ENCODE measurements at regions not wholly inside any gene's neighbourhood (a gene's known extent, or its start where the extent isn't known, plus 50 kb on each side); places are given as distances from the start of the nearest gene placed in this dataset.
"Not testable (repeated sequence)": the region's sequence is repeated elsewhere in the genome, so short reads cannot be mapped to it uniquely, and the experiment has no call there.

GRCh38 chr10:6692103-6692502 lies 112.0 kb upstream of the PRKCQ start:
- DNase-seq (ENCODE audit: low read depth) = no peak

- DNase-seq (ENCODE audit: low read depth) = no peak
Observed at GRCh38 chr10:6689036-6689435, 109.0 kb upstream of the PRKCQ start.

- no peak for DNase-seq (ENCODE audit: low read depth)
Observed at GRCh38 chr10:6680735-6681134, 100.7 kb upstream of the PRKCQ start.

GRCh38 chr10:6678956-6679355 lies 98.9 kb upstream of the PRKCQ start:
- no peak for DNase-seq (ENCODE audit: low read depth)

GRCh38 chr10:6678211-6678803 lies 98.2 kb upstream of the PRKCQ start:
- DNase-seq (ENCODE audit: low read depth) = peak; percentile 49

GRCh38 chr10:6677129-6677528 lies 97.1 kb upstream of the PRKCQ start:
- not testable (repeated sequence) for DNase-seq (ENCODE audit: low read depth)

- no peak for DNase-seq (ENCODE audit: low read depth)
Observed at GRCh38 chr10:6674291-6674690, 94.2 kb upstream of the PRKCQ start.

- DNase-seq (ENCODE audit: low read depth) = no peak
Observed at GRCh38 chr10:6671976-6672375, 91.9 kb upstream of the PRKCQ start.

- no peak for DNase-seq (ENCODE audit: low read depth)
Observed at GRCh38 chr10:6669269-6669859, 89.3 kb upstream of the PRKCQ start.

- DNase-seq (ENCODE audit: low read depth) = no peak
Observed at GRCh38 chr10:6667679-6668270, 87.7 kb upstream of the PRKCQ start.

- no peak for DNase-seq (ENCODE audit: low read depth)
Observed at GRCh38 chr10:6667150-6667549, 87.1 kb upstream of the PRKCQ start.

- DNase-seq (ENCODE audit: low read depth) = peak; percentile 9
Observed at GRCh38 chr10:6665847-6666246, 85.8 kb upstream of the PRKCQ start.

GRCh38 chr10:6660460-6660859 lies 80.4 kb upstream of the PRKCQ start:
- no peak for DNase-seq (ENCODE audit: low read depth)

GRCh38 chr10:6659451-6659850 lies 79.4 kb upstream of the PRKCQ start:
- no peak for DNase-seq (ENCODE audit: low read depth)

- DNase-seq (ENCODE audit: low read depth) = no peak
Observed at GRCh38 chr10:6657669-6658068, 77.6 kb upstream of the PRKCQ start.

GRCh38 chr10:6657196-6657595 lies 77.1 kb upstream of the PRKCQ start:
- no peak for DNase-seq (ENCODE audit: low read depth)

- no peak for DNase-seq (ENCODE audit: low read depth)
Observed at GRCh38 chr10:6654571-6654970, 74.5 kb upstream of the PRKCQ start.

- DNase-seq (ENCODE audit: low read depth) = no peak
Observed at GRCh38 chr10:6650586-6650985, 70.5 kb upstream of the PRKCQ start.

- DNase-seq (ENCODE audit: low read depth) = no peak
Observed at GRCh38 chr10:6649903-6650302, 69.8 kb upstream of the PRKCQ start.

- DNase-seq (ENCODE audit: low read depth) = no peak
Observed at GRCh38 chr10:6648894-6649720, 69.0 kb upstream of the PRKCQ start.

- DNase-seq (ENCODE audit: low read depth) = peak; percentile 62
Observed at GRCh38 chr10:6647811-6648526, 67.9 kb upstream of the PRKCQ start.

- no peak for DNase-seq (ENCODE audit: low read depth)
Observed at GRCh38 chr10:6643962-6644361, 63.9 kb upstream of the PRKCQ start.

Data from activated gamma-delta T cell treated with anti-CD3 and anti-CD28 coated beads, Interleukin-2, amount 50 U/mL, for 16 hours (primary cell).